ENCODE measurements at regions not wholly inside any gene's neighbourhood (a gene's known extent, or its start where the extent isn't known, plus 50 kb on each side); places are given as distances from the start of the nearest gene placed in this dataset.

- TF ChIP-seq CTCF (IDR thresholded peaks at IDR 0.05), result no peak
- no peak for TF ChIP-seq POLR2A (IDR thresholded peaks at IDR 0.05)
Measured at GRCh38 chr10:131574363-131574706, 262.8 kb upstream of the TCERG1L start.

Data from thyroid gland (tissue), 4 donors.